Neuronal stem cell (in vitro differentiated cells): ENCODE measurements at regions not wholly inside any gene's neighbourhood (a gene's known extent, or its start where the extent isn't known, plus 50 kb on each side); places are given as distances from the start of the nearest gene placed in this dataset.

Experiments
- DNase-seq: peaks from one replicate; pipeline ENCODE4 v3.0.0-alpha.2; 2013; ENCODE audit warnings: low spot score
- H2AFZ ChIP-seq: one replicate; pipeline ENCODE4 v1.6.1; 2013; ENCODE audit warnings: mild to moderate bottlenecking, low read length, inconsistent platforms
- H2AK5ac ChIP-seq: 2 replicates; pipeline ENCODE4 v1.6.1; 2013; ENCODE audit warnings: low read depth, mild to moderate bottlenecking, inconsistent platforms, low read length, moderate library complexity, mixed read lengths
- H2BK120ac ChIP-seq: 2 replicates; pipeline ENCODE4 v1.6.1; 2013; ENCODE audit warnings: low read depth, mild to moderate bottlenecking, inconsistent platforms, low read length, moderate library complexity, mixed read lengths
- H2BK12ac ChIP-seq: one replicate; pipeline ENCODE4 v1.6.1; 2013; ENCODE audit warnings: low read length, inconsistent platforms
- H2BK15ac ChIP-seq: 2 replicates; pipeline ENCODE4 v1.6.1; 2013; ENCODE audit warnings: mild to moderate bottlenecking, low read length, inconsistent platforms, mixed read lengths
- H2BK5ac ChIP-seq: one replicate; pipeline ENCODE4 v1.6.1; 2013; ENCODE audit warnings: inconsistent platforms, mild to moderate bottlenecking, low read length, moderate library complexity
- H3K14ac ChIP-seq: one replicate; pipeline ENCODE4 v1.6.1; 2013; ENCODE audit warnings: low read length, inconsistent platforms
- H3K18ac ChIP-seq: 2 replicates; pipeline ENCODE4 v1.6.1; 2013; ENCODE audit warnings: low read length, inconsistent platforms
- H3K23ac ChIP-seq: 2 replicates; pipeline ENCODE4 v1.6.1; 2013; ENCODE audit warnings: low read depth, mild to moderate bottlenecking, mixed read lengths, low read length, inconsistent platforms; ENCODE audit not compliant: poor library complexity
- H3K27ac ChIP-seq: replicated peaks from 3 replicates; pipeline ENCODE4 v1.5.1; 2013; ENCODE audit warnings: low read length, inconsistent platforms
- H3K27me3 ChIP-seq, 3 experiments: 2 replicates each; pipeline ENCODE4 v1.6.1; 2013; ENCODE audit warnings: low read length in 3 of 3, mild to moderate bottlenecking in 2 of 3, inconsistent platforms in 1 of 3, low read depth in 1 of 3, mixed read lengths in 1 of 3, moderate library complexity in 1 of 3; ENCODE audit not compliant: control insufficient read depth in 3 of 3, insufficient read depth in 3 of 3
- H3K36me3 ChIP-seq, 2 donors: replicated peaks in 1 of 2; 2 replicates each; pipeline ENCODE4 v1.6.1; 2013; ENCODE audit warnings: low read length in 2 of 2; ENCODE audit not compliant: control insufficient read depth in 2 of 2, insufficient read depth in 2 of 2
- H3K4ac ChIP-seq: 2 replicates; pipeline ENCODE4 v1.6.1; 2013; ENCODE audit warnings: inconsistent platforms, mild to moderate bottlenecking, low read length, moderate library complexity
- H3K4me1 ChIP-seq, 2 donors: 1 replicate in 1 of 2; 2 replicates in 1 of 2; pipeline ENCODE4 v1.6.1; 2013; ENCODE audit warnings: low read length in 2 of 2, low read depth in 1 of 2; ENCODE audit not compliant: control insufficient read depth in 2 of 2, insufficient read depth in 1 of 2
- H3K4me2 ChIP-seq: one replicate; pipeline ENCODE4 v1.6.1; 2013; ENCODE audit warnings: mild to moderate bottlenecking, low read length, inconsistent platforms; ENCODE audit not compliant: insufficient read depth, poor library complexity, severe bottlenecking
- H3K4me3 ChIP-seq, 2 donors: 2 replicates each; pipeline ENCODE4 v1.5.1; 2013; ENCODE audit warnings: low read length in 2 of 2, mild to moderate bottlenecking in 2 of 2, inconsistent platforms in 1 of 2, moderate library complexity in 1 of 2
- H3K79me1 ChIP-seq: one replicate; pipeline ENCODE4 v1.6.1; 2013; ENCODE audit warnings: low read depth, mild to moderate bottlenecking, inconsistent platforms, low read length, moderate library complexity
- H3K9ac ChIP-seq: one replicate; pipeline ENCODE4 v1.6.1; 2013; ENCODE audit warnings: mild to moderate bottlenecking, low read depth, low read length, inconsistent platforms; ENCODE audit not compliant: poor library complexity
- H3K9me3 ChIP-seq, 2 donors: replicated peaks in 1 of 2; 2 replicates each; pipeline versions ENCODE3 to v1.6.1; 2013; ENCODE audit warnings: low read length in 2 of 2, mild to moderate bottlenecking in 2 of 2, inconsistent platforms in 1 of 2, low read depth in 1 of 2, mixed read lengths in 1 of 2, moderate library complexity in 1 of 2; ENCODE audit not compliant: control insufficient read depth in 2 of 2, insufficient read depth in 1 of 2
- H4K8ac ChIP-seq: one replicate; pipeline ENCODE4 v1.6.1; 2013; ENCODE audit warnings: low read depth, mild to moderate bottlenecking, inconsistent platforms, low read length, moderate library complexity
- H4K91ac ChIP-seq: one replicate; pipeline ENCODE4 v1.6.1; 2013; ENCODE audit warnings: low read length, low read depth, mild to moderate bottlenecking, inconsistent platforms; ENCODE audit not compliant: poor library complexity
- WGBS, 2 donors: extraction: QIAGEN DNeasy Blood & Tissue Kit; methylation state at CpG; one replicate each; pipeline ENCODE4 v1.1.7; 2013; ENCODE audit warnings: missing lambda C conversion rate in 2 of 2, mixed read lengths in 1 of 2; ENCODE audit not compliant: insufficient read length in 2 of 2, insufficient replicate concordance in 1 of 2; ENCODE audit errors: extremely low coverage in 2 of 2; 5-methylcytosine and 5-hydroxymethylcytosine counted together

DNA sequence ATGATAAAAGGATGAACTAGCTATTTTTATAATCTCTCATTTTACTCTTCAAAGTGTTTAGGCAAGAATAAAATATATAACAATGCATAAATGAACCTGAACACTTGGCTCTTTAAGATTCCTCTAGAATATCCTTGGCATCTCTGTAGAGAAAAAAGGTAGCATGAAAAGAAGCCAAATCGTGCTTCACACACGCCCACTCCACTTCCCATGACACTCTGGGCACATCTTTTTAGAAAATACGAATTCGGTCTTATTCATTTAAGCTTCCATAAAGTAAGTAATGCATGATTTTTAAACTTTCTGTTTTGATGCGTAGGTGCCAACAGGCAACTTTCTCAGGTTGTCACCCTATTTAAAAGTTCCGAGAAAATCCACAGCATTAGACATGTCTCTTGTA lies 73.6 kb upstream of the SORBS2 start:
- Histone ChIP-seq H3K4me1 (peaks cover 0 to 2% of the 10 kb centered on the region in 2 donors), H3K18ac (no peak overlapping the region), H3K14ac (no peak overlapping the region), H3K4me2 (no peak overlapping the region), H3K4me3 (no peak overlapping the region), H2AK5ac (no peak overlapping the region), H3K79me1 (no peaks in the 10 kb centered on the region), H3K23ac (no peak overlapping the region), H2BK12ac (no peak overlapping the region), H3K9me3 (peaks cover 2 to 7% of the 10 kb centered on the region in 2 donors), H2AFZ (no peak overlapping the region), H2BK15ac (no peak overlapping the region), H3K36me3 (no peaks in the 10 kb centered on the region), H2BK120ac (no peak overlapping the region), H3K27ac (no peak overlapping the region), H3K4ac (no peak overlapping the region), H2BK5ac (no peak overlapping the region), H4K91ac (no peak overlapping the region), H3K9ac (no peak overlapping the region), H3K27me3 (no peaks in the 10 kb centered on the region), H4K8ac (no peak overlapping the region)
- no peak for DNase-seq
- no CpG with 5 or more reads among the region's 6 CpGs for WGBS, 2 donors

DNA sequence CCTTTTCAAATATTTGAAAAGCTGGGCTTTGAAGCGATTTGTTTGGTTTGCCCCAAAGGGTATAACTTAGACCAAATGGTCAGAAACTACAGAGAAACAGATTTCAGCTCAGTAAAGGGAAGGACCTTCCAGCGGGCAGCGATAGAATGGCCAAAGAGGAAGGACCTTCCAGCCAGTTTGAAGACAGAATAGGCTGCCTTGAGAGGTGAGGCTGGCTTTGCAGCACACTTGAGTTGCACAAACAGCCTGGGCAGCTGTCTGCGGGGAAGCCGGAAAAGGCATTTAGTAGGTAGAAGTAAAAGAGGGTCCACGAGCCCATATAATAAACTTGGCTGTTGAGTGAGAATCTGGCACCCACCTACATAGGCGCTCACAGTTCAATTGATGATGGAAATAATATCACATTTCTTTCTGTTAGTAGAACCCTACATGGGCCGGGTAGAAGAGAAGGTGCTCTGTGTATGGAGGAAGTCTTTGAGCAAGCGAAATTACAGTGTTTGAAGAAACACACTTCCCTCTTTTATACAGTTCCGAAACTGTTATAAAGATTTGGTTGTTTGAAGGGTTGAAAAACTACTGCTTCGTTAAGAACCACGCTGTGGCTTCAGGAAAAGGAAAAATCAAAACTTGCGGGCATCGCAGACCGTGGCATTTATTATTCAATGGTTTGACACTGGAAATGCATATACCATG lies 75.0 kb upstream of the SORBS2 start:
- Histone ChIP-seq H3K27ac (no peak overlapping the region), H3K4me2 (no peak overlapping the region), H3K14ac (no peak overlapping the region), H2BK15ac (no peak overlapping the region), H4K91ac (no peak overlapping the region), H3K9me3 (peaks cover 2 to 7% of the 10 kb centered on the region in 2 donors), H3K4me1 (no peaks in the 10 kb centered on the region), H3K36me3 (no peaks in the 10 kb centered on the region), H3K9ac (no peak overlapping the region), H3K18ac (no peak overlapping the region), H3K79me1 (no peaks in the 10 kb centered on the region), H3K23ac (no peak overlapping the region), H2AK5ac (no peak overlapping the region), H2BK5ac (no peak overlapping the region), H2BK12ac (no peak overlapping the region), H3K27me3 (no peaks in the 10 kb centered on the region), H3K4me3 (no peak overlapping the region), H4K8ac (no peak overlapping the region), H3K4ac (no peak overlapping the region), H2AFZ (no peak overlapping the region), H2BK120ac (no peak overlapping the region)
- WGBS, 2 donors = no CpG with 5 or more reads among the region's 15 CpGs
- no peak for DNase-seq

DNA sequence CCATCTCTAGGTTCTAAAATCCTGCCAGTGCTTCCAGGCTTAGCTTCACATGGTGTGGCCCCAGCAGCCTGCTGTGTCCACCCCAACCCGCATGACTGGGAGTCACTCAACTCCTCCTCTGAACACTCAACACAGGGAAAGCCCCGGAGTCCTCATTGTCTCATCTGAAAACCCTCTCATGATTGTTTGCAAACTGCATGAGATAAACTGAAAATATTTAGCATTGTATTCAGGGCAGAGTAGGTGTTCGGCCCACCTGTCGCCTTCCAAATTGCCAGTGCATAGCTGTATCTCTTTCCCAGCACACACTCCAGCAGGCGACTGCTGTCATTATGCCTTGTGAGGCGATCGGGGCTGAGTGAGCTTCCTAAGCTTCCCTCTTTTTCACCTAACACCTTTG lies 76.7 kb upstream of the SORBS2 start:
- no peak overlapping the region for H3K4me3 ChIP-seq
- peaks cover 7 to 12% of the 10 kb centered on the region in 2 donors for H3K9me3 ChIP-seq
- no peak overlapping the region for H2BK5ac ChIP-seq
- H2AFZ ChIP-seq = no peak overlapping the region
- H3K23ac ChIP-seq = no peak overlapping the region
- H2AK5ac ChIP-seq = no peak overlapping the region
- H2BK120ac ChIP-seq = no peak overlapping the region
- H3K14ac ChIP-seq = no peak overlapping the region
- no peak overlapping the region for H4K8ac ChIP-seq
- H3K27ac ChIP-seq = no peak overlapping the region
- H3K4me2 ChIP-seq = no peak overlapping the region
- H3K27me3 ChIP-seq = no peaks in the 10 kb centered on the region
- no peak overlapping the region for H2BK12ac ChIP-seq
- H4K91ac ChIP-seq = no peak overlapping the region
- H3K4me1 ChIP-seq = no peaks in the 10 kb centered on the region
- no peak overlapping the region for H2BK15ac ChIP-seq
- H3K36me3 ChIP-seq = no peaks in the 10 kb centered on the region
- no peak overlapping the region for H3K18ac ChIP-seq
- DNase-seq = no peak
- no CpG with 5 or more reads among the region's 7 CpGs for WGBS, 2 donors
- H3K79me1 ChIP-seq = no peaks in the 10 kb centered on the region
- H3K9ac ChIP-seq = no peak overlapping the region
- no peak overlapping the region for H3K4ac ChIP-seq

DNA sequence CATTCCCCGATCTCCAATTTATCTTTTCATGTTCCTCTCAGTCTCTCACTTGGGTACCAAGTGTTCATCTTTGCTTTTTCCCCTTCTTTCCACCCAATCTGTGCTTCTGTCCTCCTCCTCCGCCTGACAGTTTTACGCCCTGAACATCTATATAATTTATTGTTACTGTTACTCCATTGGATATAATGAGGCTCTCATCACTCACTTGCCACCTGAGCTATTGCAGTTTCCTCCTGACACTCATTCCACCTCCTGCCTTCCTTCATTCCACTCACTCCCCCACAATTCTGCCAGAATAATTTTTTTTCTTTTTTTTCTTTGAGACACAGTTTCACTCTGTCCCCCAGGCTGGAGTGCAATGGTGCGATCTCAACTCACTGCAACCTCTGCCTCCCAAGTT lies 77.6 kb upstream of the SORBS2 start:
- WGBS, 2 donors = no CpG with 5 or more reads among the region's 4 CpGs
- H2BK15ac ChIP-seq = no peak overlapping the region
- H4K8ac ChIP-seq = no peak overlapping the region
- no peak overlapping the region for H3K9ac ChIP-seq
- no peaks in the 10 kb centered on the region for H3K27me3 ChIP-seq
- H4K91ac ChIP-seq = no peak overlapping the region
- H3K14ac ChIP-seq = no peak overlapping the region
- no peak overlapping the region for H2AK5ac ChIP-seq
- no peak overlapping the region for H3K23ac ChIP-seq
- H3K4ac ChIP-seq = no peak overlapping the region
- no peak overlapping the region for H3K27ac ChIP-seq
- H3K36me3 ChIP-seq = no peaks in the 10 kb centered on the region
- H2BK120ac ChIP-seq = no peak overlapping the region
- no peak overlapping the region for H3K18ac ChIP-seq
- no peak overlapping the region for H2AFZ ChIP-seq
- no peak for DNase-seq
- no peaks in the 10 kb centered on the region for H3K4me1 ChIP-seq
- H3K9me3 ChIP-seq = peaks cover 9 to 14% of the 10 kb centered on the region in 2 donors
- no peak overlapping the region for H2BK5ac ChIP-seq
- H3K4me3 ChIP-seq = no peak overlapping the region
- no peaks in the 10 kb centered on the region for H3K79me1 ChIP-seq
- H2BK12ac ChIP-seq = no peak overlapping the region
- H3K4me2 ChIP-seq = no peak overlapping the region
